ENCODE measurements at regions not wholly inside any gene's neighbourhood (a gene's known extent, or its start where the extent isn't known, plus 50 kb on each side); places are given as distances from the start of the nearest gene placed in this dataset.

- no peaks in the 10 kb centered on the region for H3K4me1 Mint-ChIP-seq (ENCODE audit: low read depth)
- H3K36me3 Mint-ChIP-seq (ENCODE audit: low read depth), result no peaks in the 10 kb centered on the region
- DNase-seq (ENCODE audit: low spot score), result no peak
- no peak for TF ChIP-seq CTCF (IDR thresholded peaks at IDR 0.05)
- H3K4me3 Mint-ChIP-seq (ENCODE audit: unreplicated experiment), result no peak overlapping the region
- no peaks in the 10 kb centered on the region for H3K9me3 Mint-ChIP-seq (ENCODE audit: low read depth)
- H3K27me3 Mint-ChIP-seq (ENCODE audit: low read depth), result peaks cover 11% of the 10 kb centered on the region
- H3K27ac Mint-ChIP-seq (ENCODE audit: unreplicated experiment), result no peak overlapping the region
These were observed 132.3 kb upstream of the EPHA4 start for GRCh38 chr2:221704442-221704841.

DNA sequence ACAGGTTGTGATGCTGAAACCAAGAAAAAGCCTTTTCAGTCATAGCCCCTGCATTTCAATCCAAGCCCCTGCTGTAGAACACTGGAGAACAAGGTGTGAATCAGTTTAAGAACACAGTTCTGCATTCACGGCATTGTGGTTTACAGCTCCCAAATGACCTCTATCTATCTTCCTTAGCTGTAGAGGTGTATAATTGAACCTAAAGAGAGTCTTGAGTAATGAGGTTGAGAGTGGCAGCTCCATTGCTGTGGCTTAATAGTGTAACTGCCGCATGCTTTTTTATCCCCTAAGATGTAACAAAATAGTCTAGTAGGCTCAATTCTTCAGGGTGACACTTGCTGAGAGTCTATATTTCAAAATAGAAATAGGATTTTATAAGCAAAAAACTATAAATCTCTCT is 121.3 kb upstream of the EPHA4 start:
- Mint-ChIP-seq H3K9me3 (ENCODE audit: low read depth) (no peaks in the 10 kb centered on the region), H3K36me3 (ENCODE audit: low read depth) (no peaks in the 10 kb centered on the region), H3K4me1 (ENCODE audit: low read depth) (no peaks in the 10 kb centered on the region), H3K4me3 (ENCODE audit: unreplicated experiment) (no peak overlapping the region), H3K27ac (ENCODE audit: unreplicated experiment) (no peak overlapping the region), H3K27me3 (ENCODE audit: low read depth) (peaks cover 3% of the 10 kb centered on the region)
- no peak for DNase-seq (ENCODE audit: low spot score)
- no peak for TF ChIP-seq CTCF (IDR thresholded peaks at IDR 0.05)

DNA sequence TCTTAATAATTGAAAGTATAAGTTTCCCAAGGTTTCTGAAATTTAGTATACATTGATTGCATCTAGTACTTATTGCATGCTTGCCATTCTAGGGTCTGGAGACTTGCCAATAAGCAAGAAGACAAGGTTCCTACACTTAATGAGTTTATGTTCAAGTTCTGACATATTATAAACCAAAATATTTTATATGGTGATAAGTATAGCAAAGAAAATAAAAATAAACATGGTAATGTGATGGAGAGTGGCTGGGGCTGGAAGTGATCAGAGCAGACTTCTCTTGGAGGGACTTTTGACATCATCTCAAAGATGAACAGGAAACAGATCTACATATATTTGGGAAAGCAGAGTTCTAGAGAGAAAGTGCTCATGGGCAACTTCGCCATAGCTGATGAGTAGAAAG is 119.5 kb upstream of the EPHA4 start:
- Mint-ChIP-seq H3K4me3 (ENCODE audit: unreplicated experiment) (no peak overlapping the region), H3K4me1 (ENCODE audit: low read depth) (no peaks in the 10 kb centered on the region), H3K27ac (ENCODE audit: unreplicated experiment) (no peak overlapping the region), H3K36me3 (ENCODE audit: low read depth) (no peaks in the 10 kb centered on the region), H3K27me3 (ENCODE audit: low read depth) (peaks cover 5% of the 10 kb centered on the region), H3K9me3 (ENCODE audit: low read depth) (no peaks in the 10 kb centered on the region)
- TF ChIP-seq CTCF (IDR thresholded peaks at IDR 0.05), result no peak
- no peak for DNase-seq (ENCODE audit: low spot score)

DNA sequence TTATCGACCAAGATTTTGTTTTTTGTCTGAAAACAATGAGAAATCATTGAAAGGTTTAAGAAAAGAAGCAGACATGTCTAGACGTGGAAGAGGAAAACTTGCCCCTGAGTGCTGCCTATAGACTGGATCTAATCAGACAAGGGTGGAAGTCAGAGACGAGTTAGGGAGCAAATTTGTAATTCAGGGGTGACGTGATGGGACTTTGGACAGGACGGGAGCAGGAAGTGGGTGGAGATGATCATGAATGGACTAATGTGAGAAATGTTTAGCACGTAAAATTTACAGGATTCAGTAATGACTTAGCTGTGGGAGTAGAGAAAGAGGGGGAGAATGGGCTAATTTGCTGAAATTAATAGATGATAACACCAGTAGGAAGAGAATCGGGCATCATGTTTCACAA is 117.0 kb upstream of the EPHA4 start:
- Mint-ChIP-seq H3K27ac (ENCODE audit: unreplicated experiment) (no peak overlapping the region), H3K9me3 (ENCODE audit: low read depth) (no peaks in the 10 kb centered on the region), H3K4me3 (ENCODE audit: unreplicated experiment) (no peak overlapping the region), H3K4me1 (ENCODE audit: low read depth) (no peaks in the 10 kb centered on the region), H3K27me3 (ENCODE audit: low read depth) (peaks cover 5% of the 10 kb centered on the region), H3K36me3 (ENCODE audit: low read depth) (no peaks in the 10 kb centered on the region)
- no peak for DNase-seq (ENCODE audit: low spot score)
- TF ChIP-seq CTCF (IDR thresholded peaks at IDR 0.05), result no peak

- no peaks in the 10 kb centered on the region for H3K36me3 Mint-ChIP-seq (ENCODE audit: low read depth)
- H3K9me3 Mint-ChIP-seq (ENCODE audit: low read depth), result no peaks in the 10 kb centered on the region
- peaks cover 4% of the 10 kb centered on the region for H3K27me3 Mint-ChIP-seq (ENCODE audit: low read depth)
- no peak for DNase-seq (ENCODE audit: low spot score)
- no peak overlapping the region for H3K27ac Mint-ChIP-seq (ENCODE audit: unreplicated experiment)
- H3K4me1 Mint-ChIP-seq (ENCODE audit: low read depth), result no peaks in the 10 kb centered on the region
- no peak for TF ChIP-seq CTCF (IDR thresholded peaks at IDR 0.05)
- H3K4me3 Mint-ChIP-seq (ENCODE audit: unreplicated experiment), result no peak overlapping the region
These were observed 108.4 kb upstream of the EPHA4 start for GRCh38 chr2:221680548-221680947.

Measured in chondrocyte (in vitro differentiated cells).